Stimulated activated CD8-positive, alpha-beta memory T cell treated with anti-CD3 and anti-CD28 coated beads, Interleukin-7, amount 100 ng/mL, for 24 hours (primary cell): ENCODE measurements at regions not wholly inside any gene's neighbourhood (a gene's known extent, or its start where the extent isn't known, plus 50 kb on each side); places are given as distances from the start of the nearest gene placed in this dataset.
"Not testable (repeated sequence)": the region's sequence is repeated elsewhere in the genome, so short reads cannot be mapped to it uniquely, and the experiment has no call there.

Source experiments
- DNase-seq: peaks from one replicate; pipeline ENCODE4 v3.0.0-alpha.2; 2020; ENCODE audit warnings: low read depth

- no peak for DNase-seq
Observed at GRCh38 chr6:130674604-130675003, 152.6 kb upstream of the SMLR1 start.

- no peak for DNase-seq
Observed at GRCh38 chr6:130675072-130675471, 152.1 kb upstream of the SMLR1 start.

- DNase-seq = no peak
Observed at GRCh38 chr6:130676077-130676772, 151.0 kb upstream of the SMLR1 start.

GRCh38 chr6:130676773-130677144 is 150.4 kb upstream of the SMLR1 start:
- no peak for DNase-seq

- DNase-seq = no peak
Observed at GRCh38 chr6:130677312-130677711, 149.9 kb upstream of the SMLR1 start.

GRCh38 chr6:130677766-130678165 is 149.4 kb upstream of the SMLR1 start:
- DNase-seq = no peak

GRCh38 chr6:130679684-130680083 is 147.5 kb upstream of the SMLR1 start:
- DNase-seq = no peak

GRCh38 chr6:130680116-130680515 is 147.1 kb upstream of the SMLR1 start:
- no peak for DNase-seq

GRCh38 chr6:130681028-130681427 is 146.2 kb upstream of the SMLR1 start:
- no peak for DNase-seq

- no peak for DNase-seq
Observed at GRCh38 chr6:130682066-130682465, 145.1 kb upstream of the SMLR1 start.

GRCh38 chr6:130683761-130684517 is 143.3 kb upstream of the SMLR1 start:
- no peak for DNase-seq

- DNase-seq = no peak
Observed at GRCh38 chr6:130692659-130693058, 134.5 kb upstream of the SMLR1 start.

GRCh38 chr6:130693944-130694343 is 133.3 kb upstream of the SMLR1 start:
- no peak for DNase-seq

- DNase-seq = no peak
Observed at GRCh38 chr6:130694606-130695005, 132.6 kb upstream of the SMLR1 start.

- no peak for DNase-seq
Observed at GRCh38 chr6:130696806-130697205, 130.4 kb upstream of the SMLR1 start.

GRCh38 chr6:130697271-130697994 is 129.8 kb upstream of the SMLR1 start:
- no peak for DNase-seq

- peak; percentile 37 for DNase-seq
Observed at GRCh38 chr6:130697995-130698535, 129.1 kb upstream of the SMLR1 start.

- DNase-seq = no peak
Observed at GRCh38 chr6:130699742-130700141, 127.5 kb upstream of the SMLR1 start.

- no peak for DNase-seq
Observed at GRCh38 chr6:130700397-130700796, 126.8 kb upstream of the SMLR1 start.

- no peak for DNase-seq
Observed at GRCh38 chr6:130708338-130708737, 118.9 kb upstream of the SMLR1 start.

GRCh38 chr6:130711641-130712040 is 115.6 kb upstream of the SMLR1 start:
- DNase-seq = not testable (repeated sequence)

- DNase-seq = no peak
Observed at GRCh38 chr6:130713144-130713543, 114.1 kb upstream of the SMLR1 start.

GRCh38 chr6:130715058-130715457 is 112.1 kb upstream of the SMLR1 start:
- DNase-seq = no peak
